Lower leg skin (tissue), 4 donors: ENCODE measurements at regions not wholly inside any gene's neighbourhood (a gene's known extent, or its start where the extent isn't known, plus 50 kb on each side); places are given as distances from the start of the nearest gene placed in this dataset.

ENCODE experiments used
- DNase-seq, 2 donors: peaks; one replicate each; pipeline ENCODE4 v3.0.0-alpha.2; 2019; ENCODE audit warnings: low spot score in 2 of 2
- H3K4me3 ChIP-seq: fragments of 200-600 bp; sonication (generic); 2 replicates; pipeline ENCODE4 v1.5.1; 2017; ENCODE audit warnings: mild to moderate bottlenecking, low read depth; ENCODE audit not compliant: poor library complexity, severe bottlenecking
- POLR2A ChIP-seq, 2 donors: fragments of 450-650 bp; IDR thresholded peaks; one replicate each; pipeline ENCODE4 v1.6.1; 2016 to 2017; ENCODE audit warnings: antibody characterized with exemption in 2 of 2, mild to moderate bottlenecking in 1 of 2, moderate library complexity in 1 of 2
- WGBS, 2 donors: methylation state at CpG; one replicate each; pipeline ENCODE4 v1.1.5; 2018; 5-methylcytosine and 5-hydroxymethylcytosine counted together
- intact Hi-C: fragments of 100-400 bp; cut with DNase I; formaldehyde crosslinking; loops from one replicate; pipeline ENCODE4 v1.15.0; 2023; ENCODE audit warnings: low total_unique reads
- TF ChIP-seq, protein P1 (sequence below), 3 donors: fragments of 450-650 bp; IDR thresholded peaks; one replicate each; pipeline ENCODE4 v1.5.1; 2016; ENCODE audit warnings: antibody characterized with exemption in 3 of 3, mild to moderate bottlenecking in 3 of 3, moderate library complexity in 2 of 3

- no peak for DNase-seq
- no peak overlapping the region for H3K4me3 ChIP-seq
- intact Hi-C loops: no loop called here
- TF ChIP-seq, protein P1, sequence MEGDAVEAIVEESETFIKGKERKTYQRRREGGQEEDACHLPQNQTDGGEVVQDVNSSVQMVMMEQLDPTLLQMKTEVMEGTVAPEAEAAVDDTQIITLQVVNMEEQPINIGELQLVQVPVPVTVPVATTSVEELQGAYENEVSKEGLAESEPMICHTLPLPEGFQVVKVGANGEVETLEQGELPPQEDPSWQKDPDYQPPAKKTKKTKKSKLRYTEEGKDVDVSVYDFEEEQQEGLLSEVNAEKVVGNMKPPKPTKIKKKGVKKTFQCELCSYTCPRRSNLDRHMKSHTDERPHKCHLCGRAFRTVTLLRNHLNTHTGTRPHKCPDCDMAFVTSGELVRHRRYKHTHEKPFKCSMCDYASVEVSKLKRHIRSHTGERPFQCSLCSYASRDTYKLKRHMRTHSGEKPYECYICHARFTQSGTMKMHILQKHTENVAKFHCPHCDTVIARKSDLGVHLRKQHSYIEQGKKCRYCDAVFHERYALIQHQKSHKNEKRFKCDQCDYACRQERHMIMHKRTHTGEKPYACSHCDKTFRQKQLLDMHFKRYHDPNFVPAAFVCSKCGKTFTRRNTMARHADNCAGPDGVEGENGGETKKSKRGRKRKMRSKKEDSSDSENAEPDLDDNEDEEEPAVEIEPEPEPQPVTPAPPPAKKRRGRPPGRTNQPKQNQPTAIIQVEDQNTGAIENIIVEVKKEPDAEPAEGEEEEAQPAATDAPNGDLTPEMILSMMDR (IDR thresholded peaks at IDR 0.05): no peak
- no peak for TF ChIP-seq POLR2A (IDR thresholded peaks at IDR 0.05)
- 63 to 85% methylated on average over 4 of the region's 4 CpGs for WGBS, 2 donors
Observed at GRCh38 chr3:112745567-112746248, 101.0 kb downstream of the CD200R1L start.

DNA sequence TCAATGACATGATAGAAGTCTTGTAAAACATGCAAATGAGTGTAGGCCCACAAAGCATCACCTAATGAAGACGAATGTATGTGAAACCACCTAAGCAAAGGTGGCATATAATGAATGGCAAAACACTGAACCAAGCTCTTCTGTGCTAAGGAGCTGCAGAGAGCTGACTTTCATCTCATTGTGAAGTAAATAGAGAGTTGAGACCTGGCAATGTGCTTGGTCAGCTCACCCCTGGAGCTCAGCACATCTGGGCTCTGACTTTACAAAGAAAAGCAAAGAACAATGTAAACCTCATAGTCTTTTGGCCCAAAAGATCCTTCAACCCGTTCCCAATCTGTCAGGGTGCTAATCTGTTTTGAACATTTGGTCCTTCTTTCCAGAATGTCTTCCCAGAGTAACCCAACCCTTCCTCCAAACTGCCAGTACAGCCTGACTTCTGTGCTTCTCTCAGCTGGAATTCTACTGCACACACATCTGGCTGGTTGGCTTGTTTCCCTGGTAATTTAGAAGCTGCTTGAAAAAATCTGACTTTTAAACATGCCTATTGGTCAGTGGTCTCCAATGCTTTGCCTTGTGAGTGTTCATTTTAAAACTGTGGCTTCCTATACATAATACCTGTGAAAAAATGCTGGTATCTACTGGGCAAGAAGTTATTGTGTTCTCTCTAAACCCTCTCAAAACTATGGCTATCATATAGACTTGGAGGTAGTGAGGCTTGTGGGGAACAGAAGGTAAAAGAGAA lies 101.7 kb downstream of the CD200R1L start:
- no peak for TF ChIP-seq POLR2A (IDR thresholded peaks at IDR 0.05)
- TF ChIP-seq, protein P1 (IDR thresholded peaks at IDR 0.05): no peak
- DNase-seq: no peak
- 55 to 58% methylated on average over 2 of the region's 2 CpGs for WGBS, 2 donors
- intact Hi-C loops: no loop called here
- no peak overlapping the region for H3K4me3 ChIP-seq

GRCh38 chr3:112744106-112744505 lies 102.6 kb downstream of the CD200R1L start:
- WGBS, 2 donors: 52 to 54% methylated on average over 1 of the region's 1 CpG
- intact Hi-C loops: no loop called here
- H3K4me3 ChIP-seq: no peak overlapping the region
- TF ChIP-seq POLR2A (IDR thresholded peaks at IDR 0.05): no peak
- TF ChIP-seq, protein P1 (IDR thresholded peaks at IDR 0.05): no peak
- DNase-seq: no peak

DNA sequence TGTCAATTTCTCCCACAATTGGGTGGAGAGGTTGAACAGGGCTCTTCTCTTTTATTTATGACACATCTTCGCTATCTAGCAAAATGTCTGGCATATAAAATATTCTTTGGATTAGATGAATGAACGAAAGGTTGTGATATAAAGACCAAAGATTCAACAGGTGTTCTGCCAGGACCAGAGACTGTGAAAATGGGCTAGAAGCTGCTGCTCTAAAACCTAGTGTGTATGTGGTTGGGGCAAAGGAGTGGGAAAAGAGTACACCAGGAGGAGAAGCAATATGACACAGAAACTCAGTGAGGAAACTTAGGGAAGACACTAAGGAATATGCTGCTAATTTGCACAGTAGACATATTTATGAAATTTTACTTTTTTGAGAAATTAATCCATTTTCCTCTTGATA lies 102.0 kb upstream of the CCDC80 start:
- TF ChIP-seq POLR2A (IDR thresholded peaks at IDR 0.05): no peak
- TF ChIP-seq, protein P1 (IDR thresholded peaks at IDR 0.05): no peak
- intact Hi-C loops: no loop called here
- DNase-seq: no peak
- WGBS, 2 donors: 94 to 96% methylated on average over 2 of the region's 2 CpGs
- no peak overlapping the region for H3K4me3 ChIP-seq

DNA sequence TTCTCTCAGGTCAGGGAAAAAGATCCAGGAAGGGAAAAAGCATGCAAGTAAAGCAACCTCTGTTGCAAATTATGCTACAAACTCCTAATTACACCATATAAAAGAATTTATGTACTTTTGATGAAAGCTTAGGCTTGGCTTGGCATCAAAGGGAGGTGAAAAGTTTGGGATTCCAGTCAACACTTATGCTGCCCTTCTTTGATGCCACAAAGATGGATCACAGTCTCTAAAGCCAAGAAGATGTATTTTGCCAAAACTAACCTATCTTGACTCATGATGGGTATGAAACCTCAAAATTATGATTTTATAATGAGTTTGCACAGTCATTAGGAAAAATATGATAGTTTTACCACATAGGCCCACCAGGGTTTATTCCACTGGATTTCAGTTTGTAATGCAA lies 101.0 kb upstream of the CCDC80 start:
- intact Hi-C loops: no loop called here
- no peak for DNase-seq
- TF ChIP-seq POLR2A (IDR thresholded peaks at IDR 0.05): no peak
- TF ChIP-seq, protein P1 (IDR thresholded peaks at IDR 0.05): no peak
- H3K4me3 ChIP-seq: no peak overlapping the region
